IMR-90 (cell line): ENCODE measurements at regions not wholly inside any gene's neighbourhood (a gene's known extent, or its start where the extent isn't known, plus 50 kb on each side); places are given as distances from the start of the nearest gene placed in this dataset.

Source experiments
- ATAC-seq: fragments of 200-7000 bp; cut with Tn5 transposase; 2 replicates; pipeline ENCODE4 v1.9.1; 2020; ENCODE audit warnings: low read depth, mild to moderate bottlenecking, moderate library complexity
- BruUV-seq: library from RNA; stranded (reverse); fragments of 400-500 nt; replicated peaks from 2 replicates; lab custom pipeline; 2021; lab: Mats Ljungman, UMichigan
- CTCF ChIA-PET: fragments of 300-600 bp; formaldehyde crosslinking; extraction: SDS; loops from one replicate; lab custom pipeline; 2021; ENCODE audit warnings: antibody characterized with exemption; lab: Yijun Ruan, JAX
- POLR2A ChIA-PET: fragments of 300-600 bp; sonication (Branson Sonifier 250); formaldehyde crosslinking; loops from one replicate; lab custom pipeline; 2022; ENCODE audit warnings: antibody characterized with exemption; ENCODE audit not compliant: unreplicated experiment; lab: Charles Lee
- DNase-seq: peaks from one replicate; pipeline ENCODE4 v3.0.0; 2013
- H2AFZ ChIP-seq: replicated peaks from 2 replicates; pipeline ENCODE3; 2013; ENCODE audit warnings: low read length, mild to moderate bottlenecking; ENCODE audit not compliant: poor library complexity
- H2AK5ac ChIP-seq: 2 replicates; pipeline ENCODE4 v1.6.1; 2013; ENCODE audit warnings: low read depth, low read length, inconsistent platforms
- H2AK9ac ChIP-seq: replicated peaks from 2 replicates; pipeline ENCODE3; 2013; ENCODE audit warnings: mild to moderate bottlenecking, low read depth, low read length, moderate library complexity; ENCODE audit not compliant: poor library complexity
- H2BK120ac ChIP-seq: 2 replicates; pipeline ENCODE4 v1.6.1; 2013; ENCODE audit warnings: low read depth, low read length, inconsistent platforms
- H2BK15ac ChIP-seq: 3 replicates; pipeline ENCODE4 v1.6.1; 2013; ENCODE audit warnings: low read depth, low read length, inconsistent platforms
- H2BK20ac ChIP-seq: 2 replicates; pipeline ENCODE4 v1.6.1; 2013; ENCODE audit warnings: low read depth, mild to moderate bottlenecking, inconsistent platforms, low read length, moderate library complexity
- H2BK5ac ChIP-seq: 2 replicates; pipeline ENCODE4 v1.6.1; 2013; ENCODE audit warnings: mild to moderate bottlenecking, low read depth, low read length, inconsistent platforms; ENCODE audit not compliant: poor library complexity, severe bottlenecking
- H3K14ac ChIP-seq: replicated peaks from 2 replicates; pipeline ENCODE4 v1.6.1; 2013; ENCODE audit warnings: low read depth, low read length, inconsistent platforms
- H3K18ac ChIP-seq: 2 replicates; pipeline ENCODE4 v1.6.1; 2013; ENCODE audit warnings: low read depth, low read length, control low read depth
- H3K23ac ChIP-seq: 2 replicates; pipeline ENCODE4 v1.6.1; 2013; ENCODE audit warnings: low read depth, low read length, inconsistent platforms
- H3K27ac ChIP-seq: 2 replicates; pipeline ENCODE4 v1.5.1; 2013; ENCODE audit warnings: mild to moderate bottlenecking, control low read depth, low read length; ENCODE audit not compliant: insufficient read depth
- H3K27me3 ChIP-seq: 2 replicates; pipeline ENCODE4 v1.6.1; 2013; ENCODE audit warnings: low read length; ENCODE audit not compliant: control insufficient read depth, insufficient read depth
- H3K36me3 ChIP-seq: 2 replicates; pipeline ENCODE4 v1.6.1; 2013; ENCODE audit warnings: low read length, mixed read lengths; ENCODE audit not compliant: control insufficient read depth, insufficient read depth
- H3K4ac ChIP-seq: 2 replicates; pipeline ENCODE4 v1.6.1; 2013; ENCODE audit warnings: low read depth, low read length, inconsistent platforms
- H3K4me1 ChIP-seq: 2 replicates; pipeline ENCODE4 v1.6.1; 2013; ENCODE audit warnings: low read length, mixed read lengths; ENCODE audit not compliant: control insufficient read depth, insufficient read depth
- H3K4me2 ChIP-seq: 2 replicates; pipeline ENCODE4 v1.6.1; 2013; ENCODE audit warnings: low read depth, mild to moderate bottlenecking, control low read depth, low read length, moderate library complexity
- H3K4me3 ChIP-seq: 2 replicates; pipeline ENCODE4 v1.5.1; 2013; ENCODE audit warnings: low read depth, mild to moderate bottlenecking, control low read depth, low read length, moderate library complexity; ENCODE audit not compliant: insufficient read depth
- H3K56ac ChIP-seq: 2 replicates; pipeline ENCODE4 v1.6.1; 2013; ENCODE audit warnings: low read length, inconsistent platforms; ENCODE audit not compliant: insufficient read depth; ENCODE audit errors: extremely low read depth
- H3K79me1 ChIP-seq, 2 experiments: 2 replicates each; pipeline ENCODE4 v1.6.1; 2013; ENCODE audit warnings: low read length in 2 of 2, inconsistent platforms in 1 of 2, low read depth in 1 of 2
- H3K9ac ChIP-seq: 2 replicates; pipeline ENCODE4 v1.6.1; 2013; ENCODE audit warnings: low read depth, low read length, control low read depth
- H3K9me1 ChIP-seq: 2 replicates; pipeline ENCODE4 v1.6.1; 2013; ENCODE audit warnings: low read length, inconsistent platforms; ENCODE audit not compliant: insufficient read depth
- H3K9me3 ChIP-seq: 2 replicates; pipeline ENCODE4 v1.6.1; 2013; ENCODE audit warnings: low read length; ENCODE audit not compliant: control insufficient read depth, insufficient read depth
- H4K20me1 ChIP-seq: 2 replicates; pipeline ENCODE4 v1.6.1; 2013; ENCODE audit warnings: low read length, inconsistent platforms; ENCODE audit not compliant: insufficient read depth
- H4K5ac ChIP-seq: 2 replicates; pipeline ENCODE4 v1.6.1; 2013; ENCODE audit warnings: mild to moderate bottlenecking, low read depth, low read length, control low read depth
- H4K8ac ChIP-seq, 2 experiments: 2 replicates each; pipeline ENCODE4 v1.6.1; 2013; ENCODE audit warnings: low read depth in 2 of 2, low read length in 2 of 2, control low read depth in 1 of 2, inconsistent platforms in 1 of 2
- H4K91ac ChIP-seq: 2 replicates; pipeline ENCODE4 v1.6.1; 2013; ENCODE audit warnings: low read depth, low read length, inconsistent platforms; ENCODE audit not compliant: insufficient read depth
- MAZ ChIP-seq: IDR thresholded peaks from 2 replicates; pipeline ENCODE4 v1.6.1; 2012; ENCODE audit warnings: low read depth, mild to moderate bottlenecking, low read length, improper control_type of control experiment, moderate library complexity, borderline replicate concordance
- MXI1 ChIP-seq: IDR thresholded peaks from 2 replicates; pipeline ENCODE4 v1.6.1; 2012; ENCODE audit warnings: low read depth, mild to moderate bottlenecking, low read length, moderate library complexity, borderline replicate concordance
- NFE2L2 ChIP-seq: fragments of 150-350 bp; IDR thresholded peaks from 2 replicates; pipeline ENCODE4 v1.6.1; 2016; ENCODE audit warnings: low read depth, mild to moderate bottlenecking, low read length
- RCOR1 ChIP-seq: IDR thresholded peaks from 2 replicates; pipeline ENCODE4 v1.6.1; 2012; ENCODE audit warnings: mild to moderate bottlenecking, low read length, improper control_type of control experiment; ENCODE audit not compliant: insufficient replicate concordance
- SMC3 ChIP-seq: fragments of 150-350 bp; IDR thresholded peaks from 2 replicates; pipeline ENCODE4 v1.6.1; 2016; ENCODE audit warnings: low read depth, mild to moderate bottlenecking, antibody characterized with exemption, low read length, moderate library complexity
- WGBS, 2 experiments: methylation state at CpG; one replicate each; pipeline versions ENCODE4 v1.1.5 to v1.1.7; 2013; ENCODE audit warnings: missing lambda C conversion rate in 2 of 2; ENCODE audit not compliant: insufficient read length in 1 of 2; ENCODE audit errors: extremely low coverage in 2 of 2; 5-methylcytosine and 5-hydroxymethylcytosine counted together
- dilution Hi-C: fragments of 300-500 bp; cut with HindIII; formaldehyde crosslinking; loops from one replicate; pipeline ENCODE4 v1.14.3; 2018; ENCODE audit warnings: low sequenced_read_pairs; ENCODE audit not compliant: unreplicated experiment
- in situ Hi-C: fragments of 300-500 bp; cut with MboI; formaldehyde crosslinking; loops from 3 replicates; pipeline ENCODE4 v1.14.3; 2019; ENCODE audit warnings: low sequenced_read_pairs, inconsistent platforms, mixed read lengths
- intact Hi-C: fragments of 100-400 bp; cut with micrococcal nuclease; formaldehyde crosslinking; loops from 2 replicates; pipeline ENCODE4 v1.10.0; 2022
- TF ChIP-seq, protein P1 (sequence below): fragments of 150-350 bp; IDR thresholded peaks from 2 replicates; pipeline ENCODE4 v1.6.1; 2017; ENCODE audit warnings: mild to moderate bottlenecking, antibody characterized with exemption, low read length, low read depth

DNA sequence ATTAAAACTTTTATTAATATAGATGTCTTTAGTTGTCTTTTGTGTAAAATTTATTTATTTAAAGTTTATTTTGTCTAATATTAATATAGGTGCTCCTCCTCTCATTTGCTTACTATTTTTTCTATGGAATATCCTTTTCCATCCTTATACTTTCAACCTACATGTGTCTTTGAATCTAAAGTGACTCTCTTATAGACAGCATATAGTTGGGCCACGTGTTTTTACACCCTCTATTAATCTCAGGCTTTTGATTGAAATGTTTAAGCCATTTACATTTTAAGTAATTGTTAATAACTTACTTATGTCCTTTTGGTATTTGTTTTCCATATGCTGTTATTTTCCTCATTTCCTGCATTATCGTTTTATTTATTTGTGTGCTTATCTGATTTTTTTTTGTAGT lies 74.4 kb upstream of the LRFN5 start:
- Histone ChIP-seq H2BK15ac (no peak overlapping the region), H3K27ac (no peak overlapping the region), H2AK9ac (no peak overlapping the region), H4K91ac (no peak overlapping the region), H3K79me1 (no peaks in the 10 kb centered on the region), H3K4me2 (no peak overlapping the region), H3K9me3 (no peaks in the 10 kb centered on the region), H3K27me3 (no peaks in the 10 kb centered on the region), H3K4ac (no peak overlapping the region), H3K56ac (no peak overlapping the region), H2BK20ac (no peak overlapping the region), H3K9me1 (no peaks in the 10 kb centered on the region), H2AFZ (no peak overlapping the region), H4K8ac (no peak overlapping the region), H3K36me3 (no peaks in the 10 kb centered on the region), H3K9ac (no peak overlapping the region), H2BK5ac (no peak overlapping the region), H3K23ac (no peak overlapping the region), H2AK5ac (no peak overlapping the region), H3K4me3 (no peak overlapping the region), H3K14ac (no peak overlapping the region), H4K5ac (no peak overlapping the region), H3K4me1 (no peaks in the 10 kb centered on the region), H4K20me1 (no peaks in the 10 kb centered on the region), H3K18ac (no peak overlapping the region), H2BK120ac (no peak overlapping the region)
- CTCF ChIA-PET = no interaction called here
- POLR2A ChIA-PET = no interaction called here
- DNase-seq = no peak
- in situ Hi-C loops = no loop called here
- ATAC-seq = no peak
- BruUV-seq = no TSS peak
- intact Hi-C loops = no loop called here
- TF ChIP-seq MAZ (no peak), RCOR1 (no peak), SMC3 (no peak), MXI1 (no peak), NFE2L2 (no peak)
- TF ChIP-seq, protein P1, sequence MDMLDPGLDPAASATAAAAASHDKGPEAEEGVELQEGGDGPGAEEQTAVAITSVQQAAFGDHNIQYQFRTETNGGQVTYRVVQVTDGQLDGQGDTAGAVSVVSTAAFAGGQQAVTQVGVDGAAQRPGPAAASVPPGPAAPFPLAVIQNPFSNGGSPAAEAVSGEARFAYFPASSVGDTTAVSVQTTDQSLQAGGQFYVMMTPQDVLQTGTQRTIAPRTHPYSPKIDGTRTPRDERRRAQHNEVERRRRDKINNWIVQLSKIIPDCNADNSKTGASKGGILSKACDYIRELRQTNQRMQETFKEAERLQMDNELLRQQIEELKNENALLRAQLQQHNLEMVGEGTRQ = no peak
- no CpG with 5 or more reads among the region's 2 CpGs for WGBS, 2 experiments
- dilution Hi-C loops = no loop called here
